ENCODE measurements at regions not wholly inside any gene's neighbourhood (a gene's known extent, or its start where the extent isn't known, plus 50 kb on each side); places are given as distances from the start of the nearest gene placed in this dataset.

- 90 to 94% methylated on average over 2 of the region's 2 CpGs for WGBS, 2 experiments (ENCODE audit: insufficient coverage in 1 of 2, insufficient read length in 1 of 2)
- H3K9me3 ChIP-seq (ENCODE audit: control insufficient read depth, low read length), result no peaks in the 10 kb centered on the region
- H3K27ac Mint-ChIP-seq, result no peak overlapping the region
- H3K4me3 Mint-ChIP-seq, result no peak overlapping the region
- DNase-seq, result no peak
- peaks cover 5% of the 10 kb centered on the region for H3K4me1 Mint-ChIP-seq
- H3K27me3 ChIP-seq (ENCODE audit: control insufficient read depth, insufficient read depth, low read length, poor library complexity, severe bottlenecking), result no peaks in the 10 kb centered on the region
- no peak overlapping the region for H3K4me3 ChIP-seq (ENCODE audit: low read length)
- H3K27ac ChIP-seq (ENCODE audit: low read depth, low read length), result no peak overlapping the region
- TF ChIP-seq, protein P1, sequence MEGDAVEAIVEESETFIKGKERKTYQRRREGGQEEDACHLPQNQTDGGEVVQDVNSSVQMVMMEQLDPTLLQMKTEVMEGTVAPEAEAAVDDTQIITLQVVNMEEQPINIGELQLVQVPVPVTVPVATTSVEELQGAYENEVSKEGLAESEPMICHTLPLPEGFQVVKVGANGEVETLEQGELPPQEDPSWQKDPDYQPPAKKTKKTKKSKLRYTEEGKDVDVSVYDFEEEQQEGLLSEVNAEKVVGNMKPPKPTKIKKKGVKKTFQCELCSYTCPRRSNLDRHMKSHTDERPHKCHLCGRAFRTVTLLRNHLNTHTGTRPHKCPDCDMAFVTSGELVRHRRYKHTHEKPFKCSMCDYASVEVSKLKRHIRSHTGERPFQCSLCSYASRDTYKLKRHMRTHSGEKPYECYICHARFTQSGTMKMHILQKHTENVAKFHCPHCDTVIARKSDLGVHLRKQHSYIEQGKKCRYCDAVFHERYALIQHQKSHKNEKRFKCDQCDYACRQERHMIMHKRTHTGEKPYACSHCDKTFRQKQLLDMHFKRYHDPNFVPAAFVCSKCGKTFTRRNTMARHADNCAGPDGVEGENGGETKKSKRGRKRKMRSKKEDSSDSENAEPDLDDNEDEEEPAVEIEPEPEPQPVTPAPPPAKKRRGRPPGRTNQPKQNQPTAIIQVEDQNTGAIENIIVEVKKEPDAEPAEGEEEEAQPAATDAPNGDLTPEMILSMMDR (conservative IDR thresholded peaks at IDR 0.05), result no peak
- no peaks in the 10 kb centered on the region for H3K4me1 ChIP-seq (ENCODE audit: control insufficient read depth, insufficient read depth, low read length)
- no peaks in the 10 kb centered on the region for H3K36me3 Mint-ChIP-seq (ENCODE audit: low read depth)
- peaks cover 3% of the 10 kb centered on the region for H3K9me3 Mint-ChIP-seq
- no peaks in the 10 kb centered on the region for H3K27me3 Mint-ChIP-seq (ENCODE audit: insufficient read depth)
- H3K36me3 ChIP-seq (ENCODE audit: control insufficient read depth, insufficient read depth, low read length), result no peaks in the 10 kb centered on the region
- H3K9ac ChIP-seq (ENCODE audit: extremely low read depth, low read length, poor library complexity, severe bottlenecking), result no peak overlapping the region
Observed at GRCh38 chr4:62161446-62161845, 961.3 kb downstream of the ADGRL3 start.

- no peaks in the 10 kb centered on the region for H3K9me3 Mint-ChIP-seq
- Histone ChIP-seq H3K9me3 (ENCODE audit: control insufficient read depth, low read length) (no peaks in the 10 kb centered on the region), H3K27ac (ENCODE audit: low read depth, low read length) (no peak overlapping the region), H3K27me3 (ENCODE audit: control insufficient read depth, insufficient read depth, low read length, poor library complexity, severe bottlenecking) (no peaks in the 10 kb centered on the region), H3K4me3 (ENCODE audit: low read length) (no peak overlapping the region), H3K36me3 (ENCODE audit: control insufficient read depth, insufficient read depth, low read length) (no peaks in the 10 kb centered on the region), H3K9ac (ENCODE audit: extremely low read depth, low read length, poor library complexity, severe bottlenecking) (no peak overlapping the region), H3K4me1 (ENCODE audit: control insufficient read depth, insufficient read depth, low read length) (no peaks in the 10 kb centered on the region)
- H3K4me3 Mint-ChIP-seq, result no peak overlapping the region
- 100% methylated on average over 3 to 4 of the region's 4 CpGs for WGBS, 2 experiments (ENCODE audit: insufficient coverage in 1 of 2, insufficient read length in 1 of 2)
- TF ChIP-seq, protein P1 (conservative IDR thresholded peaks at IDR 0.05), result no peak
- H3K4me1 Mint-ChIP-seq, result peaks cover 4% of the 10 kb centered on the region
- no peak overlapping the region for H3K27ac Mint-ChIP-seq
- no peaks in the 10 kb centered on the region for H3K36me3 Mint-ChIP-seq (ENCODE audit: low read depth)
- no peak for DNase-seq
- no peaks in the 10 kb centered on the region for H3K27me3 Mint-ChIP-seq (ENCODE audit: insufficient read depth)
Observed at GRCh38 chr4:62159876-62160275, 959.8 kb downstream of the ADGRL3 start.

GRCh38 chr4:62159306-62159705, 959.2 kb downstream of the ADGRL3 start:
- Mint-ChIP-seq H3K9me3 (no peaks in the 10 kb centered on the region), H3K27me3 (ENCODE audit: insufficient read depth) (no peaks in the 10 kb centered on the region), H3K36me3 (ENCODE audit: low read depth) (no peaks in the 10 kb centered on the region), H3K4me1 (no peaks in the 10 kb centered on the region), H3K4me3 (no peak overlapping the region), H3K27ac (no peak overlapping the region)
- no peaks in the 10 kb centered on the region for H3K27me3 ChIP-seq (ENCODE audit: control insufficient read depth, insufficient read depth, low read length, poor library complexity, severe bottlenecking)
- TF ChIP-seq, protein P1 (conservative IDR thresholded peaks at IDR 0.05), result no peak
- no peak for DNase-seq
- WGBS, 2 experiments (ENCODE audit: insufficient coverage in 1 of 2, insufficient read length in 1 of 2), result 97 to 100% methylated on average over 1 of the region's 1 CpG
- no peak overlapping the region for H3K4me3 ChIP-seq (ENCODE audit: low read length)
- H3K9ac ChIP-seq (ENCODE audit: extremely low read depth, low read length, poor library complexity, severe bottlenecking), result no peak overlapping the region
- H3K27ac ChIP-seq (ENCODE audit: low read depth, low read length), result no peak overlapping the region
- H3K9me3 ChIP-seq (ENCODE audit: control insufficient read depth, low read length), result no peaks in the 10 kb centered on the region
- H3K36me3 ChIP-seq (ENCODE audit: control insufficient read depth, insufficient read depth, low read length), result no peaks in the 10 kb centered on the region
- H3K4me1 ChIP-seq (ENCODE audit: control insufficient read depth, insufficient read depth, low read length), result no peaks in the 10 kb centered on the region
